Osteoblast (primary cell): ENCODE measurements at regions not wholly inside any gene's neighbourhood (a gene's known extent, or its start where the extent isn't known, plus 50 kb on each side); places are given as distances from the start of the nearest gene placed in this dataset.

ENCODE experiments used
- DNase-seq: peaks from one replicate; pipeline ENCODE4 v3.0.0; 2011; ENCODE audit warnings: low spot score, mixed read lengths; ENCODE audit not compliant: insufficient read length; ENCODE audit errors: missing footprints
- H2AFZ ChIP-seq: 2 replicates; pipeline ENCODE4 v1.6.0; 2011; ENCODE audit warnings: mild to moderate bottlenecking, low read length
- H3K27ac ChIP-seq: 2 replicates; pipeline ENCODE4 v1.5.1; 2011; ENCODE audit warnings: mild to moderate bottlenecking, low read depth, low read length, moderate library complexity
- H3K27me3 ChIP-seq: 2 replicates; pipeline ENCODE4 v1.6.0; 2012; ENCODE audit warnings: mild to moderate bottlenecking, control low read depth, inconsistent platforms, low read length, moderate library complexity; ENCODE audit not compliant: insufficient read depth
- H3K36me3 ChIP-seq: 2 replicates; pipeline ENCODE4 v1.5.1; 2011; ENCODE audit warnings: mild to moderate bottlenecking, low read length, control low read depth, moderate library complexity; ENCODE audit not compliant: insufficient read depth
- H3K4me1 ChIP-seq: 2 replicates; pipeline ENCODE4 v1.5.1; 2011; ENCODE audit warnings: mild to moderate bottlenecking, low read length, control low read depth, moderate library complexity; ENCODE audit not compliant: insufficient read depth
- H3K4me2 ChIP-seq: 2 replicates; pipeline ENCODE4 v1.6.0; 2011; ENCODE audit warnings: mild to moderate bottlenecking, low read length; ENCODE audit not compliant: insufficient read depth
- H3K4me3 ChIP-seq: fragments of 200-600 bp; sonication (generic); 3 replicates; pipeline ENCODE4 v1.5.1; 2012; ENCODE audit warnings: mild to moderate bottlenecking, low read length, inconsistent platforms; ENCODE audit not compliant: insufficient read depth
- H3K79me2 ChIP-seq: 2 replicates; pipeline ENCODE4 v1.6.0; 2012; ENCODE audit warnings: mild to moderate bottlenecking, low read length, control low read depth, inconsistent platforms; ENCODE audit not compliant: insufficient read depth
- H3K9me3 ChIP-seq: 2 replicates; pipeline ENCODE4 v1.5.1; 2011; ENCODE audit warnings: low read depth, low read length, control low read depth
- H4K20me1 ChIP-seq: 2 replicates; pipeline ENCODE4 v1.6.0; 2012; ENCODE audit warnings: mild to moderate bottlenecking, low read length, control low read depth; ENCODE audit not compliant: insufficient read depth
- CTCF ChIP-seq: IDR thresholded peaks from 2 replicates; pipeline ENCODE4 v1.5.1; 2011; ENCODE audit warnings: mild to moderate bottlenecking, low read depth, low read length, moderate library complexity; ENCODE audit errors: extremely low read depth

GRCh38 chr3:8413337-8413926 lies 88.2 kb upstream of the LMCD1 start:
- Histone ChIP-seq H3K4me3 (no peak overlapping the region), H2AFZ (no peak overlapping the region), H3K4me1 (peaks cover 3% of the 10 kb centered on the region), H3K4me2 (no peak overlapping the region), H3K9me3 (no peaks in the 10 kb centered on the region), H3K27ac (no peak overlapping the region), H3K36me3 (no peaks in the 10 kb centered on the region), H3K79me2 (no peaks in the 10 kb centered on the region), H3K27me3 (peaks cover 5% of the 10 kb centered on the region), H4K20me1 (no peaks in the 10 kb centered on the region)
- DNase-seq, result no peak
- no peak for TF ChIP-seq CTCF

GRCh38 chr3:8416965-8417364 lies 84.7 kb upstream of the LMCD1 start:
- Histone ChIP-seq H3K4me3 (no peak overlapping the region), H3K4me1 (peaks cover 10% of the 10 kb centered on the region), H3K27ac (no peak overlapping the region), H3K9me3 (no peaks in the 10 kb centered on the region), H3K79me2 (no peaks in the 10 kb centered on the region), H4K20me1 (no peaks in the 10 kb centered on the region), H3K27me3 (peaks cover 5% of the 10 kb centered on the region), H3K4me2 (peak overlapping the region; percentile 55), H2AFZ (no peak overlapping the region), H3K36me3 (no peaks in the 10 kb centered on the region)
- no peak for TF ChIP-seq CTCF
- no peak for DNase-seq

- no peak for TF ChIP-seq CTCF
- Histone ChIP-seq H4K20me1 (no peaks in the 10 kb centered on the region), H3K79me2 (no peaks in the 10 kb centered on the region), H3K4me1 (peaks cover 10% of the 10 kb centered on the region), H3K27ac (no peak overlapping the region), H3K4me2 (no peak overlapping the region), H2AFZ (no peak overlapping the region), H3K36me3 (no peaks in the 10 kb centered on the region), H3K4me3 (no peak overlapping the region), H3K9me3 (peaks cover 7% of the 10 kb centered on the region), H3K27me3 (peaks cover 2% of the 10 kb centered on the region)
- no peak for DNase-seq
Observed at GRCh38 chr3:8420612-8421011, 81.0 kb upstream of the LMCD1 start.

- H3K79me2 ChIP-seq, result no peaks in the 10 kb centered on the region
- H3K36me3 ChIP-seq, result no peaks in the 10 kb centered on the region
- H3K4me3 ChIP-seq, result no peak overlapping the region
- H2AFZ ChIP-seq, result no peak overlapping the region
- H3K4me1 ChIP-seq, result peaks cover 10% of the 10 kb centered on the region
- H3K4me2 ChIP-seq, result no peak overlapping the region
- no peaks in the 10 kb centered on the region for H3K27me3 ChIP-seq
- no peaks in the 10 kb centered on the region for H4K20me1 ChIP-seq
- DNase-seq, result no peak
- peaks cover 7% of the 10 kb centered on the region for H3K9me3 ChIP-seq
- no peak overlapping the region for H3K27ac ChIP-seq
- peak; percentile 24 for TF ChIP-seq CTCF
Observed at GRCh38 chr3:8421267-8421666, 80.4 kb upstream of the LMCD1 start.
